ENCODE measurements at regions not wholly inside any gene's neighbourhood (a gene's known extent, or its start where the extent isn't known, plus 50 kb on each side); places are given as distances from the start of the nearest gene placed in this dataset.

DNA sequence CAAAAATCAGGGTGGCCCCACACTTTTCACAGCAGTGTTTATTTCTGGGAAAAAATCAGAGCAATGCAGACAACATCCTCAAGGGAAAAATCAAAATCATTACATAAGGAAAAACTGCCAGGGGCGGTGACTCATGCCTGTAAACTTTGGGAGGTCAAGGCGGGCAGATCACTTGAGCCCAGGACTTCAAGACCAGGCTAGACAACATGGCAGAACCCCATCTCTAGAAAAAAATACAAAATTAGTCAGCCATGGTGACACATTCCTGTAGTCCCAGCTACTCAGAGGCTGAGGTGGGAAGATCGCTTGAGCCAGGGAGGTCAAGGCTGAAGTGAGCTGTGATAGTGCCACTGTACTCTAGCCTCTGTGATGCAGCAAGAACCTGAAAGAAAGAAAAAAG, 102.8 kb downstream of the NAF1 start:
- TF ChIP-seq FOXM1 (IDR thresholded peaks at IDR 0.05; ENCODE audit: borderline replicate concordance) (no peak), ELF4 (IDR thresholded peaks at IDR 0.05) (no peak), BHLHE40 (IDR thresholded peaks at IDR 0.05; ENCODE audit: borderline replicate concordance) (no peak), HDGF (IDR thresholded peaks at IDR 0.05; ENCODE audit: borderline replicate concordance) (no peak), ARNT (IDR thresholded peaks at IDR 0.05) (no peak), CTBP1 (IDR thresholded peaks at IDR 0.05; ENCODE audit: borderline replicate concordance) (no peak), L3MBTL2 (conservative IDR thresholded peaks at IDR 0.05) (no peak), SP1 (IDR thresholded peaks at IDR 0.05) (no peak), ZNF384 (IDR thresholded peaks at IDR 0.05) (no peak), SUZ12 (IDR thresholded peaks at IDR 0.05) (no peak), FOXA1 (IDR thresholded peaks at IDR 0.05) (no peak), NFRKB (IDR thresholded peaks at IDR 0.05) (no peak), TARDBP (IDR thresholded peaks at IDR 0.05) (no peak)
- TF ChIP-seq, protein P1, sequence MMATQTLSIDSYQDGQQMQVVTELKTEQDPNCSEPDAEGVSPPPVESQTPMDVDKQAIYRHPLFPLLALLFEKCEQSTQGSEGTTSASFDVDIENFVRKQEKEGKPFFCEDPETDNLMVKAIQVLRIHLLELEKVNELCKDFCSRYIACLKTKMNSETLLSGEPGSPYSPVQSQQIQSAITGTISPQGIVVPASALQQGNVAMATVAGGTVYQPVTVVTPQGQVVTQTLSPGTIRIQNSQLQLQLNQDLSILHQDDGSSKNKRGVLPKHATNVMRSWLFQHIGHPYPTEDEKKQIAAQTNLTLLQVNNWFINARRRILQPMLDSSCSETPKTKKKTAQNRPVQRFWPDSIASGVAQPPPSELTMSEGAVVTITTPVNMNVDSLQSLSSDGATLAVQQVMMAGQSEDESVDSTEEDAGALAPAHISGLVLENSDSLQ (IDR thresholded peaks at IDR 0.05): no peak
